NCI-H1694 treated with DMSO at 0.1 percent for 48 hours (cell line): ENCODE measurements at regions not wholly inside any gene's neighbourhood (a gene's known extent, or its start where the extent isn't known, plus 50 kb on each side); places are given as distances from the start of the nearest gene placed in this dataset.

Experiments used
- DNase-seq: peaks from one replicate; lab custom pipeline; 2025; lab: John Stamatoyannopoulos, UW

GRCh38 chr13:21318891-21319532 is 140.1 kb downstream of the ZDHHC20 start:
- DNase-seq, result no peak

- no peak for DNase-seq
Observed at GRCh38 chr13:21319869-21320641, 139.0 kb downstream of the ZDHHC20 start.

GRCh38 chr13:21320642-21321034 is 138.5 kb downstream of the ZDHHC20 start:
- no peak for DNase-seq

- DNase-seq, result no peak
Observed at GRCh38 chr13:21321269-21321668, 137.8 kb downstream of the ZDHHC20 start.

- no peak for DNase-seq
Observed at GRCh38 chr13:21322327-21322965, 136.7 kb downstream of the ZDHHC20 start.
